ENCODE measurements at regions not wholly inside any gene's neighbourhood (a gene's known extent, or its start where the extent isn't known, plus 50 kb on each side); places are given as distances from the start of the nearest gene placed in this dataset.

GRCh38 chr14:45868863-45869262 is 615.9 kb upstream of the MIS18BP1 start:
- Histone ChIP-seq H3K9ac (replicated peaks in 1 of 4; ENCODE audit: extremely low read depth in 1 of 4, low read depth in 3 of 4, low read length in 3 of 4) (no peak overlapping the region), H3K14ac (ENCODE audit: insufficient read length) (no peak overlapping the region), H3K56ac (replicated peaks; ENCODE audit: insufficient read length, low read depth, low read length) (no peak overlapping the region), H4K20me1 (replicated peaks in 1 of 2; ENCODE audit: control insufficient read depth in 1 of 2, insufficient read depth in 2 of 2, low read length in 2 of 2) (no peaks in the 10 kb centered on the region), H3K27me3 (replicated peaks in 1 of 4; ENCODE audit: control insufficient read depth in 3 of 4, extremely low read depth in 1 of 4, insufficient read depth in 3 of 4, low read length in 3 of 4) (no peaks in the 10 kb centered on the region), H2BK5ac (ENCODE audit: low read depth, low read length) (no peak overlapping the region), H2AFZ (ENCODE audit: low read length) (no peak overlapping the region), H4K5ac (ENCODE audit: insufficient read length, low read depth, low read length) (no peak overlapping the region), H3K9me3 (ENCODE audit: insufficient read depth in 2 of 2, low read depth in 1 of 2, low read length in 1 of 2) (peaks cover 10 to 16% of the 10 kb centered on the region in 2 experiments), H2BK20ac (ENCODE audit: low read length) (no peak overlapping the region), H3K79me1 (ENCODE audit: low read depth, low read length) (no peaks in the 10 kb centered on the region), H3K4me3 (ENCODE audit: extremely low read depth in 1 of 4, insufficient read depth in 2 of 4, low read depth in 3 of 4, low read length in 4 of 4) (no peak overlapping the region), H4K8ac (ENCODE audit: extremely low read depth, insufficient read depth, low read length) (no peak overlapping the region), H2AK5ac (ENCODE audit: low read depth, low read length) (no peak overlapping the region), H3K23me2 (ENCODE audit: low read depth, low read length) (no peaks in the 10 kb centered on the region), H2BK15ac (ENCODE audit: low read length) (no peak overlapping the region), H3K18ac (ENCODE audit: extremely low read depth, low read length) (no peak overlapping the region), H3K4me1 (replicated peaks in 1 of 4; ENCODE audit: control insufficient read depth in 3 of 4, insufficient read depth in 4 of 4, low read length in 3 of 4) (no peaks in the 10 kb centered on the region), H3K79me2 (ENCODE audit: control insufficient read depth in 1 of 2, insufficient read depth in 2 of 2, low read length in 2 of 2) (no peaks in the 10 kb centered on the region), H3K27ac (ENCODE audit: low read depth, low read length) (no peak overlapping the region), H4K91ac (replicated peaks; ENCODE audit: insufficient read length, low read length) (no peak overlapping the region), H3K23ac (ENCODE audit: insufficient read length) (no peak overlapping the region), H3K4ac (replicated peaks; ENCODE audit: insufficient read length, low read depth, low read length) (no peak overlapping the region), H2BK120ac (replicated peaks; ENCODE audit: low read depth, low read length) (no peak overlapping the region), H3K36me3 (ENCODE audit: control insufficient read depth in 2 of 4, insufficient read depth in 4 of 4, low read length in 3 of 4) (no peaks in the 10 kb centered on the region; a peak in 1 of 8 replicates), H2BK12ac (ENCODE audit: low read depth, low read length) (no peak overlapping the region), H3K4me2 (ENCODE audit: insufficient read depth in 1 of 2, low read depth in 2 of 2, low read length in 2 of 2) (no peak overlapping the region)
- DNase-seq (ENCODE audit: low read depth in 1 of 2, low spot score in 2 of 2) (no peak), FAIRE-seq (no peak)
- WGBS, 2 experiments (ENCODE audit: extremely low coverage in 1 of 2, insufficient coverage in 1 of 2, insufficient read length in 1 of 2, insufficient replicate concordance in 2 of 2, low coverage in 1 of 2, low lambda C conversion rate in 2 of 2, missing lambda C conversion rate in 1 of 2): 100% methylated on average over 2 of the region's 2 CpGs; no CpG with 5 or more reads in 1 of the 2 experiments
- POLR2A ChIA-PET (ENCODE audit: partially characterized antibody): no interaction called here
- CTCF ChIA-PET (ENCODE audit: partially characterized antibody): interaction anchor here (0.6 to 2.2 kb wide), 3 partner anchors 17 to 489 kb away, joined by 3 to 5 read pairs (median 5); no protein-coding TSS in a partner anchor
- no peak for TF ChIP-seq ASH2L (IDR thresholded peaks at IDR 0.05; ENCODE audit: low read length)
- TF ChIP-seq TEAD4 (IDR thresholded peaks at IDR 0.05; ENCODE audit: low read depth, low read length): no peak
- no peak for TF ChIP-seq ATF2 (IDR thresholded peaks at IDR 0.05; ENCODE audit: low read length)
- TF ChIP-seq, protein P1, sequence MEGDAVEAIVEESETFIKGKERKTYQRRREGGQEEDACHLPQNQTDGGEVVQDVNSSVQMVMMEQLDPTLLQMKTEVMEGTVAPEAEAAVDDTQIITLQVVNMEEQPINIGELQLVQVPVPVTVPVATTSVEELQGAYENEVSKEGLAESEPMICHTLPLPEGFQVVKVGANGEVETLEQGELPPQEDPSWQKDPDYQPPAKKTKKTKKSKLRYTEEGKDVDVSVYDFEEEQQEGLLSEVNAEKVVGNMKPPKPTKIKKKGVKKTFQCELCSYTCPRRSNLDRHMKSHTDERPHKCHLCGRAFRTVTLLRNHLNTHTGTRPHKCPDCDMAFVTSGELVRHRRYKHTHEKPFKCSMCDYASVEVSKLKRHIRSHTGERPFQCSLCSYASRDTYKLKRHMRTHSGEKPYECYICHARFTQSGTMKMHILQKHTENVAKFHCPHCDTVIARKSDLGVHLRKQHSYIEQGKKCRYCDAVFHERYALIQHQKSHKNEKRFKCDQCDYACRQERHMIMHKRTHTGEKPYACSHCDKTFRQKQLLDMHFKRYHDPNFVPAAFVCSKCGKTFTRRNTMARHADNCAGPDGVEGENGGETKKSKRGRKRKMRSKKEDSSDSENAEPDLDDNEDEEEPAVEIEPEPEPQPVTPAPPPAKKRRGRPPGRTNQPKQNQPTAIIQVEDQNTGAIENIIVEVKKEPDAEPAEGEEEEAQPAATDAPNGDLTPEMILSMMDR (IDR thresholded peaks at IDR 0.05; ENCODE audit: control extremely low read depth in 1 of 3, insufficient read depth in 1 of 3, low read depth in 1 of 3, low read length in 3 of 3): no peak
- TF ChIP-seq KDM1A (IDR thresholded peaks at IDR 0.05; ENCODE audit: borderline replicate concordance, low read length): no peak
- TF ChIP-seq RNF2 (IDR thresholded peaks at IDR 0.05; ENCODE audit: borderline replicate concordance, low read depth, low read length, missing control alignments, poor library complexity, severe bottlenecking): no peak
- no peak for TF ChIP-seq GTF2F1 (IDR thresholded peaks at IDR 0.05; ENCODE audit: borderline replicate concordance, low read depth, low read length)
- no peak for TF ChIP-seq SUZ12 (IDR thresholded peaks at IDR 0.05; ENCODE audit: low read length)
- no peak for TF ChIP-seq TCF12 (IDR thresholded peaks at IDR 0.05; ENCODE audit: low read depth, low read length)
- TF ChIP-seq RFX5 (IDR thresholded peaks at IDR 0.05; ENCODE audit: borderline replicate concordance, low read depth, low read length): no peak

Data from H1 (cell line).